ENCODE measurements at regions not wholly inside any gene's neighbourhood (a gene's known extent, or its start where the extent isn't known, plus 50 kb on each side); places are given as distances from the start of the nearest gene placed in this dataset.

GRCh38 chr5:124370601-124371000 lies 375.8 kb downstream of the ZNF608 start:
- DNase-seq (ENCODE audit: low read depth) = no peak
- in situ Hi-C loops (cut with HindIII; ENCODE audit: low sequenced_read_pairs) = no loop called here
- H3K4me3 ChIP-seq (ENCODE audit: low read depth, low read length) = no peak overlapping the region
- TF ChIP-seq CTCF (IDR thresholded peaks at IDR 0.05; ENCODE audit: low read depth, low read length, missing control alignments) = no peak

DNA sequence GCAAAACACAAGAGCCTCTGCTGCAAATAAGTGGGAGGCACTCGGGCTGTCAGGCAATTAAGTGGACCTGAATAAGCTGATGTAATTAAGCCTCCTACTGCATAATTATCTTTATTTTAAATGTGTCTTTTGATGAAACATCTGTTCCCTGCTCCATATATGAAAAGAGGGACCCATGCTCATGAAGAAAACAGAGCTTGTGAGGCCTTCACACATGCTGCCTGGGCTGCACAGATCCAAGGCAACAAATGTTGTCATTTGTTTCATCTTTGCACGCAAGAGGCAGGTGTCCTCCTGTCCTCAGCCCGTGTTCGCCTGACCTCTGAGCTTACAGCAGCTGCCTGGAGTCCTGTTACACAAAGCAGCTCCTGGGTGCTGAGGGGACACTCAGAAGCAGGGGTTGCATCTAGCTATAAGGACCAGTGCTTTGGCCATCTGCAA lies 381.1 kb downstream of the ZNF608 start:
- in situ Hi-C loops (cut with HindIII; ENCODE audit: low sequenced_read_pairs) = no loop called here
- no peak for TF ChIP-seq CTCF (IDR thresholded peaks at IDR 0.05; ENCODE audit: low read depth, low read length, missing control alignments)
- H3K4me3 ChIP-seq (ENCODE audit: low read depth, low read length) = no peak overlapping the region
- DNase-seq (ENCODE audit: low read depth) = no peak

DNA sequence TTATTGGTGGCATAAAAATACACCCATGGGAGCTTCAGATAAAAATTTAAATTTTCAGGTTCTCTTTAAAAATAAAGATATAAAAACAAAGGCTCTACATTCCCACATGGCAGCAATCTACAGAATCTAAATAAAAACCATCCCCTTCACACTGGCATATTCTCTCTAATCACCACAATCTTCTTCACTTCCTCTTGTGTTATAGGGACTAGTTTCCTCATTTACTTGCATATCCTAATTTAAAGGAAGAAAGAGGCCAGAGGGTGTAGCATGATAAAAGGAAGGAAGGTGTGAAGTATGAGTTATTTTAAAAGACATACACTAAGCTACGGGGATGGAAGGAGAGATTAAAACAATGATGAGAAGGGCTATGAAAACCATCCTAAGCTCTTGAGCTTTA lies 390.5 kb downstream of the ZNF608 start:
- DNase-seq (ENCODE audit: low read depth) = no peak
- H3K4me3 ChIP-seq (ENCODE audit: low read depth, low read length) = no peak overlapping the region
- no peak for TF ChIP-seq CTCF (IDR thresholded peaks at IDR 0.05; ENCODE audit: low read depth, low read length, missing control alignments)
- in situ Hi-C loops (cut with HindIII; ENCODE audit: low sequenced_read_pairs) = no loop called here

DNA sequence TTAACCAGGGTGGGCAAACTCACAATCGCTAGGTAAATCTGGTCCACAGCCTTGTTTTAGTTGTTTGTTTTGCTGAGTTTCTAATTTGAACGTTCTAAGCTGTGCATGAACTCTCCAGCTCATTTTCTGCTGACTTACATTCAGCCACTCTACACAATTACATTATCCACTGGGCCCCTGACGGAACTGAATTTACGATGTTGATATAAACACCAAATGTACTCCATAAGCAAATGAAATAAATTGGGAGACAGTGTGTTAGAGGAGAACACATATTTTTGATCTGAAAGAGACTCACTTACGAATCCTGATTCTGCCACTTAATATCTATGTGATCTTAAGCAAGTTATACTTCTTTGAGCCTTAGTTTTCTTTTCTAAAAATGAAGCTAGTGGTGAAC lies 393.4 kb downstream of the ZNF608 start:
- TF ChIP-seq CTCF (IDR thresholded peaks at IDR 0.05; ENCODE audit: low read depth, low read length, missing control alignments) = no peak
- DNase-seq (ENCODE audit: low read depth) = no peak
- in situ Hi-C loops (cut with HindIII; ENCODE audit: low sequenced_read_pairs) = no loop called here
- H3K4me3 ChIP-seq (ENCODE audit: low read depth, low read length) = no peak overlapping the region

DNA sequence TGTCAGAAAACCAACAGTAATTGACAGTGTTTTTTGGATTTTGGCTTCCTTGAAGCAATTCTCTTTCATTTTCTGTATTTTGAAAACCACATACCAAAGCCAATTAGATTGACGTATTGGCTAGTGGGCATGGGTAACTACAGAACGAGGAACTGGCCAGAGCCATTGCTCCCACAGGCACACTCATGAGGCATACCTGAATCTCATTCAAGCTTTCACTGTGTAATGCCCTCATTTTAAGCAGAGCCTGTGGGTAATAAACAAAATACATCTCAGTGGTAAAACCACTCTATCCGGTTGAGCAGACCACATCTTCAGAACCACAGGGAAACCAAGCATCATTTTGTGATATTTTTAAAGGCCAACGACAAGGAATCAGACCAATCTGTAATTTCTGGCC lies 394.1 kb downstream of the ZNF608 start:
- no peak for DNase-seq (ENCODE audit: low read depth)
- in situ Hi-C loops (cut with HindIII; ENCODE audit: low sequenced_read_pairs) = no loop called here
- H3K4me3 ChIP-seq (ENCODE audit: low read depth, low read length) = no peak overlapping the region
- TF ChIP-seq CTCF (IDR thresholded peaks at IDR 0.05; ENCODE audit: low read depth, low read length, missing control alignments) = no peak

- H3K4me3 ChIP-seq (ENCODE audit: low read depth, low read length) = no peak overlapping the region
- no peak for DNase-seq (ENCODE audit: low read depth)
- no peak for TF ChIP-seq CTCF (IDR thresholded peaks at IDR 0.05; ENCODE audit: low read depth, low read length, missing control alignments)
- in situ Hi-C loops (cut with HindIII; ENCODE audit: low sequenced_read_pairs) = no loop called here
Observed at GRCh38 chr5:124349931-124350330, 396.5 kb downstream of the ZNF608 start.

DNA sequence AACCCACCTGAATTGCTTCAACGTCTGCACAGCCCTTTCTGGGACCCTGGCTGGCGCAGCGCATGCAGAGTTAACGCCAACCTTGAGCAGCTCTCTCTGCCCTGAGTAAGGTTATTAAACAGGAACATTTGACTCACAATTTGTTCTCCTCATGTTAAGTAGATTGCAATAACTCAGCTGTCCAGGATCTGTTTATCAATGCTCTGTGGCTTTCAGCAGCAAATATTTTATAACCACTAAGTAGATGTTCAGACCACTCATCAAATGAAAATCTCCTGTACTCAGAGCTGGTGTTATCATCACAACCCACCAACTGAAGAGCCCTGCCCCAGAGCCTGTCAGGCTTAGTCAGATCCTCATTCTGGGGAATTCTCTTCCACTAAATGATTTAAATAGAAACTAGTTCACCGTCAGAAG lies 403.0 kb downstream of the ZNF608 start:
- no peak overlapping the region for H3K4me3 ChIP-seq (ENCODE audit: low read depth, low read length)
- in situ Hi-C loops (cut with HindIII; ENCODE audit: low sequenced_read_pairs) = no loop called here
- no peak for TF ChIP-seq CTCF (IDR thresholded peaks at IDR 0.05; ENCODE audit: low read depth, low read length, missing control alignments)
- peak; percentile 83 for DNase-seq (ENCODE audit: low read depth)
